ENCODE measurements at regions not wholly inside any gene's neighbourhood (a gene's known extent, or its start where the extent isn't known, plus 50 kb on each side); places are given as distances from the start of the nearest gene placed in this dataset.

DNA sequence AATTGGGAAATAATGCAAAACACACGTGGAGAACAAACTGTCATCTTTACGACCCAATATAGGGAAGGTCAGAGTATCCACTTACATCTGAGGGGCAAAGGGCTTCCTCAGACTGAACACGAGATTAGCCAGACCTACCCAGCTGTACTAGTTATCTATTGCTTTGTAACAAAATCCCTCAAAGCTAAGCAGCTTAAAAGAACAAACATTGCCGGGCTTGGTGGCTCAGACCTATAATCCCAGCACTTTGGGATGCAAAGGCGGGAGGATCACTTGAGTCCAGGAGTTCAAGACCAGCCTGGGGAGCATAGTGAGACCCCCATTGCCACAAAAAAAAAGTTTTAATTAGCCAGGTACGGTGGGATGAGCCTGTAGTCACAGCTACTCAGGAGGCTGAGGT is 262.8 kb downstream of the LTN1 start:
- ChIA-PET CTCF (interaction anchor here (0.7 to 1.1 kb wide), 2 partner anchors 15 to 193 kb away, joined by 3 read pairs; no protein-coding TSS in a partner anchor), POLR2A (no interaction called here)
- Histone ChIP-seq H3K9me3 (no peaks in the 10 kb centered on the region), H3K36me3 (ENCODE audit: control insufficient read depth, insufficient read depth, low read length) (no peaks in the 10 kb centered on the region), H3K4me1 (no peaks in the 10 kb centered on the region), H3K27me3 (replicated peaks; ENCODE audit: control insufficient read depth, insufficient read depth, low read length) (no peaks in the 10 kb centered on the region), H3K4me3 (ENCODE audit: low read depth, low read length) (no peak overlapping the region)
- H3K4me1 Mint-ChIP-seq (ENCODE audit: low read depth, unreplicated experiment), result no peaks in the 10 kb centered on the region
- H3K9me3 Mint-ChIP-seq (ENCODE audit: unreplicated experiment), result no peaks in the 10 kb centered on the region
- H3K27me3 Mint-ChIP-seq (ENCODE audit: insufficient read depth, unreplicated experiment), result no peaks in the 10 kb centered on the region
- no TSS peak for BruUV-seq (replicated peaks)
- H3K4me3 Mint-ChIP-seq (ENCODE audit: unreplicated experiment), result no peak overlapping the region
- intact Hi-C loops (cut with micrococcal nuclease; ENCODE audit: unreplicated experiment), result no loop called here
- no peaks in the 10 kb centered on the region for H3K36me3 Mint-ChIP-seq (ENCODE audit: insufficient read depth, unreplicated experiment)
- no peak overlapping the region for H3K27ac Mint-ChIP-seq (ENCODE audit: unreplicated experiment)
- TF ChIP-seq, protein P1, sequence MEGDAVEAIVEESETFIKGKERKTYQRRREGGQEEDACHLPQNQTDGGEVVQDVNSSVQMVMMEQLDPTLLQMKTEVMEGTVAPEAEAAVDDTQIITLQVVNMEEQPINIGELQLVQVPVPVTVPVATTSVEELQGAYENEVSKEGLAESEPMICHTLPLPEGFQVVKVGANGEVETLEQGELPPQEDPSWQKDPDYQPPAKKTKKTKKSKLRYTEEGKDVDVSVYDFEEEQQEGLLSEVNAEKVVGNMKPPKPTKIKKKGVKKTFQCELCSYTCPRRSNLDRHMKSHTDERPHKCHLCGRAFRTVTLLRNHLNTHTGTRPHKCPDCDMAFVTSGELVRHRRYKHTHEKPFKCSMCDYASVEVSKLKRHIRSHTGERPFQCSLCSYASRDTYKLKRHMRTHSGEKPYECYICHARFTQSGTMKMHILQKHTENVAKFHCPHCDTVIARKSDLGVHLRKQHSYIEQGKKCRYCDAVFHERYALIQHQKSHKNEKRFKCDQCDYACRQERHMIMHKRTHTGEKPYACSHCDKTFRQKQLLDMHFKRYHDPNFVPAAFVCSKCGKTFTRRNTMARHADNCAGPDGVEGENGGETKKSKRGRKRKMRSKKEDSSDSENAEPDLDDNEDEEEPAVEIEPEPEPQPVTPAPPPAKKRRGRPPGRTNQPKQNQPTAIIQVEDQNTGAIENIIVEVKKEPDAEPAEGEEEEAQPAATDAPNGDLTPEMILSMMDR (IDR thresholded peaks at IDR 0.05; ENCODE audit: insufficient read depth in 1 of 2, low read depth in 1 of 2, low read length in 1 of 2, severe bottlenecking in 1 of 2, unreplicated experiment in 1 of 2), result no peak
- DNase-seq, result peak in 1 of 2 experiments; percentile 10

DNA sequence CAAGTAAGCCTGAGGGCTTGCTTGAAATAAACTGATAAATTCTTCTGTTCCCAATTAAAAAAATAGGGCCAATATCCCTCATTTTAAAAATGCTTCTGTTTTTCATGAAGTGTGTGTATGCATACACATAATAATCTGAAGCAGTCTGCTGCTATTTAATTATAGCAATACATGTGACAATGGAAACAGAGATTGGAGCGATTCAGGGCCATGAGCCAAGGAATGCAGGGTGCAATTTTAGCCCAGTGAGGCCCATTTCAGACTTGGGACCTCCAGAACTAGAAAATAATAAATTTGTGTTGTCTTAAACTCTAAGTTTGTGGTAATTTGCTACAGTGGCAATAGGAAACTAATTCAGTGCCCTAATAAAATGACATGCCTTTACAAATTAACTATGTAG is 264.9 kb downstream of the LTN1 start:
- TF ChIP-seq, protein P1 (IDR thresholded peaks at IDR 0.05; ENCODE audit: insufficient read depth in 1 of 2, low read depth in 1 of 2, low read length in 1 of 2, severe bottlenecking in 1 of 2, unreplicated experiment in 1 of 2), result no peak
- POLR2A ChIA-PET, result no interaction called here

GRCh38 chr21:28725396-28725795 is 267.3 kb downstream of the LTN1 start:
- CTCF ChIA-PET, result no interaction called here
- BruUV-seq (replicated peaks), result no TSS peak

More for the DNA sequence above, 264.9 kb downstream of the LTN1 start:
- no peaks in the 10 kb centered on the region for H3K9me3 ChIP-seq
- Mint-ChIP-seq H3K27ac (ENCODE audit: unreplicated experiment) (no peak overlapping the region), H3K36me3 (ENCODE audit: insufficient read depth, unreplicated experiment) (no peaks in the 10 kb centered on the region), H3K9me3 (ENCODE audit: unreplicated experiment) (no peaks in the 10 kb centered on the region), H3K27me3 (ENCODE audit: insufficient read depth, unreplicated experiment) (no peaks in the 10 kb centered on the region), H3K4me3 (ENCODE audit: unreplicated experiment) (no peak overlapping the region), H3K4me1 (ENCODE audit: low read depth, unreplicated experiment) (no peaks in the 10 kb centered on the region)
- H3K27me3 ChIP-seq (replicated peaks; ENCODE audit: control insufficient read depth, insufficient read depth, low read length), result no peaks in the 10 kb centered on the region
- DNase-seq, result no peak
- intact Hi-C loops (cut with micrococcal nuclease; ENCODE audit: unreplicated experiment), result no loop called here
- CTCF ChIA-PET, result no interaction called here
- no peak overlapping the region for H3K4me3 ChIP-seq (ENCODE audit: low read depth, low read length)
- no peaks in the 10 kb centered on the region for H3K4me1 ChIP-seq
- H3K36me3 ChIP-seq (ENCODE audit: control insufficient read depth, insufficient read depth, low read length), result no peaks in the 10 kb centered on the region
- BruUV-seq (replicated peaks), result no TSS peak

More at GRCh38 chr21:28725396-28725795, 267.3 kb downstream of the LTN1 start:
- TF ChIP-seq, protein P1 (IDR thresholded peaks at IDR 0.05; ENCODE audit: insufficient read depth in 1 of 2, low read depth in 1 of 2, low read length in 1 of 2, severe bottlenecking in 1 of 2, unreplicated experiment in 1 of 2), result no peak
- Histone ChIP-seq H3K4me3 (ENCODE audit: low read depth, low read length) (no peak overlapping the region), H3K4me1 (no peaks in the 10 kb centered on the region), H3K27me3 (replicated peaks; ENCODE audit: control insufficient read depth, insufficient read depth, low read length) (no peaks in the 10 kb centered on the region), H3K9me3 (no peaks in the 10 kb centered on the region), H3K36me3 (ENCODE audit: control insufficient read depth, insufficient read depth, low read length) (no peaks in the 10 kb centered on the region)
- Mint-ChIP-seq H3K4me1 (ENCODE audit: low read depth, unreplicated experiment) (no peaks in the 10 kb centered on the region), H3K27ac (ENCODE audit: unreplicated experiment) (no peak overlapping the region), H3K27me3 (ENCODE audit: insufficient read depth, unreplicated experiment) (no peaks in the 10 kb centered on the region), H3K9me3 (ENCODE audit: unreplicated experiment) (no peaks in the 10 kb centered on the region), H3K4me3 (ENCODE audit: unreplicated experiment) (no peak overlapping the region), H3K36me3 (ENCODE audit: insufficient read depth, unreplicated experiment) (no peaks in the 10 kb centered on the region)
- POLR2A ChIA-PET, result no interaction called here
- intact Hi-C loops (cut with micrococcal nuclease; ENCODE audit: unreplicated experiment), result no loop called here
- DNase-seq, result no peak

All from Caco-2 (cell line).